Retinal pigment epithelial cell (primary cell): ENCODE measurements at regions not wholly inside any gene's neighbourhood (a gene's known extent, or its start where the extent isn't known, plus 50 kb on each side); places are given as distances from the start of the nearest gene placed in this dataset.

Experiments used
- DNase-seq: peaks from one replicate; pipeline ENCODE4 v3.0.0-alpha.2; 2010; ENCODE audit warnings: low read depth
- H3K4me3 ChIP-seq: 2 replicates; pipeline ENCODE4 v1.5.1; 2011; ENCODE audit warnings: mild to moderate bottlenecking, low read length, control low read depth, moderate library complexity
- TF ChIP-seq, protein P1 (sequence below): conservative IDR thresholded peaks from 2 replicates; pipeline ENCODE4 v1.5.1; 2011; ENCODE audit warnings: low read depth, low read length, control low read depth, inconsistent platforms

DNA sequence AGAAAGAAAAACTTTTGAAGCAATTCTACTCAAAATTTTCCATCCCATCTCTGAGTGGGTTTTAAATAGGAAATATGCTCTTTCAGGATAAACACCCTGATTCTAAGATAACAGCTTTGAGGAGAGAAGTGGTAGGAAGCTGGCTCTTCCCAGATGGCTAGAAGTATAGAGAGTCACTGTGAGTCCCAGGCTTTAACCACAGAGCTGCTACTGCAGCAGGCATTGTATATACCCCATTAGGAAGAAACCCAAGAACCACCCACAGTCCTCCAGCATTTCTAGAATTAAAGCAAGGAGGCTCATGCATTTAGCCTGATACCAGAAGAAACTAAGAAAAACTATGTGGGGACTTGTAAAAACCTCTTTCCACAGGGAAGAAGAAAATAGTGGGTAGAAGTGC, 1405.6 kb upstream of the TENM4 start:
- DNase-seq, result no peak
- H3K4me3 ChIP-seq, result no peak overlapping the region
- TF ChIP-seq, protein P1, sequence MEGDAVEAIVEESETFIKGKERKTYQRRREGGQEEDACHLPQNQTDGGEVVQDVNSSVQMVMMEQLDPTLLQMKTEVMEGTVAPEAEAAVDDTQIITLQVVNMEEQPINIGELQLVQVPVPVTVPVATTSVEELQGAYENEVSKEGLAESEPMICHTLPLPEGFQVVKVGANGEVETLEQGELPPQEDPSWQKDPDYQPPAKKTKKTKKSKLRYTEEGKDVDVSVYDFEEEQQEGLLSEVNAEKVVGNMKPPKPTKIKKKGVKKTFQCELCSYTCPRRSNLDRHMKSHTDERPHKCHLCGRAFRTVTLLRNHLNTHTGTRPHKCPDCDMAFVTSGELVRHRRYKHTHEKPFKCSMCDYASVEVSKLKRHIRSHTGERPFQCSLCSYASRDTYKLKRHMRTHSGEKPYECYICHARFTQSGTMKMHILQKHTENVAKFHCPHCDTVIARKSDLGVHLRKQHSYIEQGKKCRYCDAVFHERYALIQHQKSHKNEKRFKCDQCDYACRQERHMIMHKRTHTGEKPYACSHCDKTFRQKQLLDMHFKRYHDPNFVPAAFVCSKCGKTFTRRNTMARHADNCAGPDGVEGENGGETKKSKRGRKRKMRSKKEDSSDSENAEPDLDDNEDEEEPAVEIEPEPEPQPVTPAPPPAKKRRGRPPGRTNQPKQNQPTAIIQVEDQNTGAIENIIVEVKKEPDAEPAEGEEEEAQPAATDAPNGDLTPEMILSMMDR, result no peak

DNA sequence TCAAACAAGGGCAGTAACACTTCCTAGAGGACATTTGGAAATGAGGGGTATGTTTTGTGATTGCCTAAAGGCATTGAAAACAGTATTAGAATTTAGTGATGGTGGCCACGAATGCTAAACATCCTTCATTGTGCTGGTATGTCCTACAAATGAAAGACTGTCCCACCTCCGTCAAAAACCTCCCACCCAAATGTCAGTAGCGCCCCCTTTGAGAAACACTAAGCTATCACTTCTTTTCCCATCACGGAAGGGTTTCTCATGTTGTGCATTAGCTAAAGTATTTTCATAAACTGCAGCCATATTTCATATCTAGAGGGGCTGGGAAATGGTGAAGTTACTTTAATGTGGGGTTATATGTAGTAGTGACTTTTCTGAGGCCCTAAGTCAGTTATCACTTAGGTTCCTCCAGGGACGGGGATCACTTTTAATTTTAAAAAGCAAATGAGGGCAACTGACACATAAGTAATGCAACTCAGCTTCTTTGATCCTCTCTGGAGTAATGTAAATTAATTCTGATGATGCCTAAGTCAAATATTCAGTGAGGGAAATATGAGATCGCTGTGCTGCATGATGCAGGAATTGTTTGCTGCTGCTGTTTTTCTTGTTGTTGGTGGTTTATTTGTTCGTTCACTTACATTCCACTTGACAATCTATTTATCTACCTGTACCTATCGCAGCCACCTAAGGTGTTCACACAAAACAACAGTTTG, 1403.4 kb upstream of the TENM4 start:
- no peak overlapping the region for H3K4me3 ChIP-seq
- TF ChIP-seq, protein P1, result no peak
- no peak for DNase-seq

DNA sequence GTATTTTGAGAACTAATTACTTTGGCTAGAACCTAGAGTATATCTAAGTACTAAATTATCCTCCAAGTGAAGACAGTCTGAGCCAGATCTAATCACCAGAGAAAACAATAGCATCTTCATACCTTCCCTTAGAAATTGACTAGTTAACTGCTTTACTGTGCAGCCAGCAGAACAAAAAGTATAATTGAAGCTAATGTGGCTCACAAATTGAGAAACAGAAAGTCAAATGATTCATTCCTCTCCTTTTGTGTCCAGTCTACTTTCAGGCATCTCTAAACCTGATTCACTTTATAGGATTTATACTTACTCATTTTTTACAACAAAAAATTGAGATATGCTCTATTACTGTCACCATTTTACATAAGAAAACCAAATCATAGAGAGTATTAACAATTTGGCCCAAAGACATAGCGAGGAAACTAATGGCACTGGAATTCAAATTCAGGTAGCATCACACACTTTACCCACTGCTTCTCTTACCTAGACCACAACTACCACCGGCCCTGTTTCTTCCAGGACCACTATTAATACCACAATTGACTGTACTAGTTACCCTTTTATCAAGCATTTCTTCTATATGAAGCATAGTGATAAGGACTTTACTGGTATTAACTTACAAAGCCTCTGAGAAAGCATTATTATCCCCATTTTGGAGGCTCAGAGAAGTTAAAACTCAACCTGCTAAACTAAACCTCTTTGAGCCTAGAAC, 1402.6 kb upstream of the TENM4 start:
- no peak for DNase-seq
- TF ChIP-seq, protein P1, result no peak
- no peak overlapping the region for H3K4me3 ChIP-seq

DNA sequence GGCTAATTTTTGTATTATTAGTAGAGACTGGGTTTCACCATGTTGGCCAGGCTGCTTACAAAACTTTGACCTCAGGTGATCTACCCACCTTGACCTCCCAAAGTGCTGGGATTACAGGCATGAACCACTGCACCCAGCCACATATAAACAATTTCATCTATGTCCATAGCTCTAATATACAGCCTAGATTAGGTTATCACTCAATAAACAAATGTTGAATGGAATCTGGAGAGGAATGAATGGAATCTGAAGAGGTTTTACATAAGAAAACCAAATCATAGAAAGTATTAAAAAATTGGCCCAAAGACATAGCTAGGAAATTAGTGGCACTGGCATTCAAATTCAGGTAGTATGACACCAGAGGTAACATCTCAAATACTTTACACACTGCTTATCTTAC, 1401.4 kb upstream of the TENM4 start:
- DNase-seq, result no peak
- TF ChIP-seq, protein P1, result no peak
- no peak overlapping the region for H3K4me3 ChIP-seq

DNA sequence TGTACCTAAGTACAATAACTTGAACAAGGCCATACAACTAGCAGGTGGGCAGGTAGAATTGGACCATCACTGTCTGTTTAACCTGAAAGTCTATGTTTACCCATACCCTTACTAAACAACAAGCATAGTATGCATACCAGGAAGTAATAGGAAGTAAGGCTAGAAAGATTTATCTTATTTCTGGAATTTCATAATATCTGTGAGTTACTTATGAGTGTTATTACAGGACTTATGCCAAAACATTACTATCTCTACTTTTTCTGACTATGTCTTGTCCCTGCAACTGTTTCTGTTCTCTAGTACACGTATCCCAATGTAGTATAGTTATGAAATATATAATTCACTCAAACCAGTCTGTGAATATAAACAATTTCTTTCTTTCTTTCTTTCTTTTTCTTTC, 1400.8 kb upstream of the TENM4 start:
- TF ChIP-seq, protein P1, result no peak
- no peak for DNase-seq
- H3K4me3 ChIP-seq, result no peak overlapping the region

DNA sequence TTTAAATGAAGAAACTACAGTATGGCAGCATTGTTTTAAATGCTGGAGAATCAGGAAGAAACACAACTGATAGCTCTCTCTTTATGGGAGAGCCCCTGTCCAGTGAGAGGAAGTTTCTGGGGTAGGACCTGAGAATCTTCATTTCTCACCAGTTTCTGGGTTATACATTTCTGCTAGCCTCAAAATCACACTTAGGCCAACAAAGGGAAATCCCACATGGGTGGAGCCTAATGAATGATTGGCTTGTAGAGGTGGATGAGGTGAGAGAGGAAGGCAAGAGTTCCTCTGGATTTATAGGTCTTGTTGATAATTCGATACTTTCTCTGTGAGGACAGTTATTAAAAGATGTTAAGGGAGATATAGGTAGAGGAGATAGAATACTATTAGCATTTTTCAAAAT, 1397.3 kb upstream of the TENM4 start:
- TF ChIP-seq, protein P1, result no peak
- no peak overlapping the region for H3K4me3 ChIP-seq
- DNase-seq, result no peak

DNA sequence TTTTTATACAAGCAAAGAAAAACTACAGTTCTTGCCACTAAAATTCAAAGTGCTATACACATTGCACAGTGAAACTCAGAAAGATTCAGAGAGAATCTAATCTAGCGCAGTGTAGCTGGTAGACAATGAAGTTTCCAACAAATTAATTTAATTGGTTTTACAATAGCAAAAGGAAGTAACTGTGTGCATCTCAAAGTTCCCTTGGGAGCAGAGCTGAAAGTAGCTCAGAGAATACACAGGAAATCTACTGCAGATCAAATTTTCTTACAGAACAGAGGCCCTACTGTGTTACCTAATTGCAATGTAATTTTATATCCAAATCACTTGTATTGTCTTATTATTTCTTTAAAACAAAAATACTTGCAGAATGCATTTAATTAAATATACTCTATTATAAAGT, 1396.2 kb upstream of the TENM4 start:
- TF ChIP-seq, protein P1, result no peak
- H3K4me3 ChIP-seq, result no peak overlapping the region
- no peak for DNase-seq
